ENCODE measurements at regions not wholly inside any gene's neighbourhood (a gene's known extent, or its start where the extent isn't known, plus 50 kb on each side); places are given as distances from the start of the nearest gene placed in this dataset.
A peak's percentile ranks its signal among the peaks of the same experiment; 100 is the strongest.
"Not testable (repeated sequence)": the region's sequence is repeated elsewhere in the genome, so short reads cannot be mapped to it uniquely, and the experiment has no call there.

DNA sequence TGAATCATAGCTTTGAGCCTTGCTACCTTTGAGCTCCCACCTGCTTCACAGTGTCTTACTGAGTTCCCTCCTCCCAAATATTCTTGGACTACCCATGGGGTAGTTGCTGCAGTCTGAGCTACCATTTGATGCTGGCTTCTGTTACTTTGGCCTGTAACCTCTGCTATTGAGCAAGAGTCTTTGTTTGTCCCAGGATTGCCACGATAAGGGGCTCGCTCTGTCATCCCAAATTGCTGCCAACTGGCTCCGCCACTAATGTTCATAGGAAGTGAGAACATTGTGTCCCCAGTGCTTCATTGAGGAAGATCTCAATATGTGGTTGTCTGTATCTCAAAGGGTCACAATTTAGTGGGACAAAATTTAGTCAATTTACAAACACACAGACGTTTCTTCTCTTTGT, 103.8 kb downstream of the TRIM43 start:
- DNase-seq (ENCODE audit: low read depth, low spot score), result no peak
- Mint-ChIP-seq H3K4me1 (peaks cover under 1% of the 10 kb centered on the region), H3K4me3 (no peak overlapping the region), H3K27ac (ENCODE audit: unreplicated experiment) (peak overlapping the region; percentile 5), H3K9me3 (peaks cover 5% of the 10 kb centered on the region), H3K27me3 (ENCODE audit: low read depth) (no peaks in the 10 kb centered on the region), H3K36me3 (ENCODE audit: low read depth) (peaks cover 5% of the 10 kb centered on the region)
- TF ChIP-seq, protein P1, sequence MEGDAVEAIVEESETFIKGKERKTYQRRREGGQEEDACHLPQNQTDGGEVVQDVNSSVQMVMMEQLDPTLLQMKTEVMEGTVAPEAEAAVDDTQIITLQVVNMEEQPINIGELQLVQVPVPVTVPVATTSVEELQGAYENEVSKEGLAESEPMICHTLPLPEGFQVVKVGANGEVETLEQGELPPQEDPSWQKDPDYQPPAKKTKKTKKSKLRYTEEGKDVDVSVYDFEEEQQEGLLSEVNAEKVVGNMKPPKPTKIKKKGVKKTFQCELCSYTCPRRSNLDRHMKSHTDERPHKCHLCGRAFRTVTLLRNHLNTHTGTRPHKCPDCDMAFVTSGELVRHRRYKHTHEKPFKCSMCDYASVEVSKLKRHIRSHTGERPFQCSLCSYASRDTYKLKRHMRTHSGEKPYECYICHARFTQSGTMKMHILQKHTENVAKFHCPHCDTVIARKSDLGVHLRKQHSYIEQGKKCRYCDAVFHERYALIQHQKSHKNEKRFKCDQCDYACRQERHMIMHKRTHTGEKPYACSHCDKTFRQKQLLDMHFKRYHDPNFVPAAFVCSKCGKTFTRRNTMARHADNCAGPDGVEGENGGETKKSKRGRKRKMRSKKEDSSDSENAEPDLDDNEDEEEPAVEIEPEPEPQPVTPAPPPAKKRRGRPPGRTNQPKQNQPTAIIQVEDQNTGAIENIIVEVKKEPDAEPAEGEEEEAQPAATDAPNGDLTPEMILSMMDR (conservative IDR thresholded peaks at IDR 0.05), result no peak

DNA sequence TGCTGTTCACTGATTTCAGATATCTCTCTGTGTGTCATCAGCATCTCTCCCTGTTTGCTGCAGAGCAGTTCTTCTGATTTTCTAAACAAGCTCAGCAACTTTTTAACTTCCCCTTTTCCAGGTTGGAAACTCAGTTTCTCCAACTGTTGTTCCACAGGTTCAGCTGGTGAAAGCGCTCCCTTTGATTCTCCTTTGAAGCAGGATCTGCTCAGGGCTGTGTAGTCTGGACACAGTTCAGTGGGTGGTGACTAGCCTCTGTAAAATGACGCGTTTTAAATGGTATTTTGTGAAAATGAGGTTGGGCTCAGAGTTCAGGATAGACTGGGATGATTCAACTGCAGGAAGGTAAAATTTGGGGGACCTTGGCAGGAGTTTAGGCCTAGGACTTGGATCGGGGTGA, 106.3 kb downstream of the TRIM43 start:
- Mint-ChIP-seq H3K27ac (ENCODE audit: unreplicated experiment) (no peak overlapping the region), H3K9me3 (peaks cover 5% of the 10 kb centered on the region)

DNA sequence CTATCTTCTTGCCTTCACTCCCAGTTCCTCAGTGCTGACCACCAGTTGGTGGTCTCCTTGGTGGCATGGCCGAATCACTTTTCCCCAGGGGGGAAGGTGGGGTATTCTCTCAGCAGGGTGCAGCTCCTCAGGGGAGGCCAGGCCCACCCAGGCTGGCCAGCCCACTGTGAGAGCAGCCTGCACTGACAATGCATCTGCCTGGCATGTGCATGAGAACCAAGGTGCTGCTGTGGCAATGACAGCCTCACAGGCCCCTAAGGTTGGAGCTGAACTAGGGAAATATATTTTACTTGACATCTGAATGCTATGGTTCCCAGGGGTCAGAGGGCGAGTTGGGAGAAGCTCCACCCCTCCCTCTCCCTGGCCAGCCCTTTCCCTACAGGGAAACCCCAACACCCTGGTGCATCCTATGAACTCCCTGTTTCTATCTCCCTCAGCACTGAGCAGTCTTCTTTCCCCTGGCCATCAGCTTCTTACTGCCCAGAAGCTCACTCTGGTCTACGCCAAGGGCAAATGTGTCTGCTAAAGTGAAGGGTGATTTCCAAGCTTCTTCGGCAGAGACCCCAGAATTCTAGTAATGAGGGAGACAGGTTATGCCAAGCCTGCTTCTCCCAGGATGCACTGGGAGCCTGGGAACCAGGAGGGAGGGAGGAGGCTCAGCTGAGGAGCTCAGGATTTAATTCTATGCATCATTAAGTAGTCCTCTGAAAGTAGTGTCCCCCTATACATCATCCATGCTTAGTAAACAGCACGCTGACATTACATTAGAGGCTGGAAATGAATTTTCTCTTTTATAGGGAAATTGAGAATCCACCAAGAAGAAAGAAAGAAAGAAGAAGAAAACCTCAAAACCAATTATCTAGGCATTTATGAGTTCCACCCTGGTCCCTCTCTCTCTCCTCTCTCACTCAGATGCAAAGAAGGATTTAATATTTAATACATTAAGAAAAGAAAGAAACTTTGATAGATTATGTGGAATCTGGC, 107.7 kb downstream of the TRIM43 start:
- H3K4me3 Mint-ChIP-seq; DNase-seq (ENCODE audit: low read depth, low spot score); H3K27ac Mint-ChIP-seq (ENCODE audit: unreplicated experiment); H3K36me3 Mint-ChIP-seq (ENCODE audit: low read depth); H3K27me3 Mint-ChIP-seq (ENCODE audit: low read depth); H3K9me3 Mint-ChIP-seq: not testable (repeated sequence)
- peaks cover 10% of the 10 kb centered on the region for H3K4me1 Mint-ChIP-seq

More for the DNA sequence above, 106.3 kb downstream of the TRIM43 start:
- Mint-ChIP-seq H3K36me3 (ENCODE audit: low read depth) (peaks cover 5% of the 10 kb centered on the region), H3K4me1 (peaks cover 10% of the 10 kb centered on the region), H3K4me3 (no peak overlapping the region), H3K27me3 (ENCODE audit: low read depth) (no peaks in the 10 kb centered on the region)
- DNase-seq (ENCODE audit: low read depth, low spot score), result no peak
- TF ChIP-seq, protein P1 (conservative IDR thresholded peaks at IDR 0.05), result no peak

DNA sequence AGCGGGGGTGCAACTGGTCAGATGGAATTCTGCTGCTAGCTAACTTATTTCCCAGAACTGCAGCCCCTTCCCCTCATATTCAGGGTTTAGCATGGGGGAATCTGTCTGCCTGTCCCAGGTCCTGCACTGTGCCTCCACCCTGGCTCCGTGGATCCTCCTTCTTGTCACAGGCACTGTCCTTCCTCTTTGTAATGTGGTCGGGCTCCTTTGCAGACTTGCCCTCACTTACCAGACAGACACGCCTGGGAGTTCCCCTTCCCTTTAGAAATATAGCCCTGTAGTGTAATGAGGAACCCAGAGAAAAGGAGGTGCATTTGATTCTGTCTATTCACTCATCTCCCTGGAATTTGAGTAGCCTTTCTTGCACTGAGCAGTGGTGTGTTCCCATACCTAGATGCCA, 108.7 kb downstream of the TRIM43 start:
- peaks cover 5% of the 10 kb centered on the region for H3K9me3 Mint-ChIP-seq
- TF ChIP-seq, protein P1 (conservative IDR thresholded peaks at IDR 0.05), result no peak
- peaks cover 5% of the 10 kb centered on the region for H3K36me3 Mint-ChIP-seq (ENCODE audit: low read depth)
- no peak overlapping the region for H3K27ac Mint-ChIP-seq (ENCODE audit: unreplicated experiment)
- no peaks in the 10 kb centered on the region for H3K27me3 Mint-ChIP-seq (ENCODE audit: low read depth)
- peaks cover 10% of the 10 kb centered on the region for H3K4me1 Mint-ChIP-seq
- no peak overlapping the region for H3K4me3 Mint-ChIP-seq
- no peak for DNase-seq (ENCODE audit: low read depth, low spot score)

DNA sequence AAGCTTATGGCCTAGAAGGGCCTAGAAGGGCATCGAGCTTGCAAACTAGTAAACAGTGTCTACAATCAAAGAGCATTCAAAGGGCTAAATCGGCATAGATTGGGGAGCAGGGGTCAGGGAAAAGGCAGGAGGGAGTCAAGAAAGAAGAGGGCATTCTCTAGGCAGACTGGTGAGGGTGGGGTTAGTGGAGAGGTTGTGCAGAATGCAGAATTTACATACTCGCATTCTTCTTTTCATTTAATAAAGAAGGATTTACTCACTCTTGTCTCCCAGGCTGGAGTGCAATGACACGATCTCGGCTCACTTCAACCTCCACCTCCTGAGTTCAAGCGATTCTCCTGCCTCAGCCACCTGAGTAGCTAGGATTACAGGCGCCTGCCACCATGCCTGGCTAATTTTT, 110.7 kb downstream of the TRIM43 start:
- TF ChIP-seq, protein P1 (conservative IDR thresholded peaks at IDR 0.05), result no peak
- Mint-ChIP-seq H3K27ac (ENCODE audit: unreplicated experiment) (peak overlapping the region; percentile 51), H3K36me3 (ENCODE audit: low read depth) (no peaks in the 10 kb centered on the region), H3K9me3 (no peaks in the 10 kb centered on the region), H3K4me1 (peaks cover 10% of the 10 kb centered on the region), H3K4me3 (no peak overlapping the region), H3K27me3 (ENCODE audit: low read depth) (no peaks in the 10 kb centered on the region)
- DNase-seq (ENCODE audit: low read depth, low spot score), result no peak

DNA sequence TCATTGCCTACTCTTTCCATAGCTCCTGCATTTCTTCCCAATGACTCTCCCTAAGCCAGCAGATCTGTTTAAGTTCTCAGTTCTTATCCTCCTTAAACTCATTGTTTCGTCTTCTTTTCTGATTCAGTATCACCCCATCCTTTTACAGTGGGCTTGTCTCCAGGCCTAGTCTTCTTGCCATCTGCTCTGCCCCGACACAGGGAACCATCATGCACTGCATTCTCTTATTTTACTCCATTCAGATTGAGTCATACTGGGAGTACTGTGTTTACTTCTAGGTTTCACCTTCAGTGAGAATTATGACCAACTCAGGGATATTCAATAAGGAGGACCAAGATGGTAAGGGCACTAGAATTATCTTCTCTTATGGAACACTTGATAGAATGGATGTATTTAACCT, 115.4 kb downstream of the TRIM43 start:
- not testable (repeated sequence) for H3K27me3 Mint-ChIP-seq (ENCODE audit: low read depth)

More for the DNA sequence above, 115.4 kb downstream of the TRIM43 start:
- H3K9me3 Mint-ChIP-seq; H3K27ac Mint-ChIP-seq (ENCODE audit: unreplicated experiment); DNase-seq (ENCODE audit: low read depth, low spot score); H3K4me3 Mint-ChIP-seq; H3K36me3 Mint-ChIP-seq (ENCODE audit: low read depth): not testable (repeated sequence)
- peaks cover 29% of the 10 kb centered on the region for H3K4me1 Mint-ChIP-seq
